ENCODE measurements at regions not wholly inside any gene's neighbourhood (a gene's known extent, or its start where the extent isn't known, plus 50 kb on each side); places are given as distances from the start of the nearest gene placed in this dataset.
A peak's percentile ranks its signal among the peaks of the same experiment; 100 is the strongest.

GRCh38 chr1:17949511-17949910, 158.1 kb upstream of the IGSF21 start:
- no peak for DNase-seq (ENCODE audit: low read depth)
- TF ChIP-seq POLR2A (IDR thresholded peaks at IDR 0.05; ENCODE audit: extremely low read depth, insufficient read length) (no peak), CTCF (IDR thresholded peaks at IDR 0.05; ENCODE audit: low read depth, low read length) (no peak), MAX (IDR thresholded peaks at IDR 0.05; ENCODE audit: low read depth, low read length) (no peak), MYC (IDR thresholded peaks at IDR 0.05; ENCODE audit: low read depth, low read length) (no peak)

DNA sequence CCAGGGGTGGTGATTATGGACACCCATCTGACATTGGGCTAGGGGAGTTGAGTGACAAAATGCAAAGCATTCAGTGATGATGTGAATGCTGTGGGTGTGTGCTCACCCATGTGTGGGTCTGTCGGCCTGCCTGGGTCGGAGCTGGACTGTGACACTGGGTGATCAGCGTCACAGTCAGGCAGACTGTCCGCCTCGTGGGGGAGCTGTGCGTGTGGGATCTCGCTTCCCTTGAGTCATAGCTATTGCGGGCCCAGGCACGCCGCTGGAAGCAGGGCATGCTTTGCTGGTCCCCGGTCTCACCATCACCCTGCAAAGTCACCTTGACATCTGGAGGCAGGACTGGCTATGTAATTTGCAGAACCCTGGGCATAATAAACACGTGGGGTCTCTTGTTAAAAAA, 156.9 kb upstream of the IGSF21 start:
- DNase-seq (ENCODE audit: low read depth), result no peak
- TF ChIP-seq MYC (IDR thresholded peaks at IDR 0.05; ENCODE audit: low read depth, low read length), result no peak
- no peak for TF ChIP-seq POLR2A (IDR thresholded peaks at IDR 0.05; ENCODE audit: extremely low read depth, insufficient read length)
- TF ChIP-seq CTCF (IDR thresholded peaks at IDR 0.05; ENCODE audit: low read depth, low read length), result no peak
- no peak for TF ChIP-seq MAX (IDR thresholded peaks at IDR 0.05; ENCODE audit: low read depth, low read length)
- no peak overlapping the region for H3K4me3 ChIP-seq (ENCODE audit: low read depth, low read length)

More at GRCh38 chr1:17949511-17949910, 158.1 kb upstream of the IGSF21 start:
- H3K4me3 ChIP-seq (ENCODE audit: low read depth, low read length), result no peak overlapping the region

GRCh38 chr1:17952506-17952905, 155.1 kb upstream of the IGSF21 start:
- H3K4me3 ChIP-seq (ENCODE audit: low read depth, low read length), result no peak overlapping the region
- TF ChIP-seq POLR2A (IDR thresholded peaks at IDR 0.05; ENCODE audit: extremely low read depth, insufficient read length) (no peak), MYC (IDR thresholded peaks at IDR 0.05; ENCODE audit: low read depth, low read length) (no peak), MAX (IDR thresholded peaks at IDR 0.05; ENCODE audit: low read depth, low read length) (no peak), CTCF (IDR thresholded peaks at IDR 0.05; ENCODE audit: low read depth, low read length) (no peak)
- DNase-seq (ENCODE audit: low read depth), result no peak

- no peak for DNase-seq (ENCODE audit: low read depth)
- no peak overlapping the region for H3K4me3 ChIP-seq (ENCODE audit: low read depth, low read length)
- TF ChIP-seq POLR2A (IDR thresholded peaks at IDR 0.05; ENCODE audit: extremely low read depth, insufficient read length) (no peak), MAX (IDR thresholded peaks at IDR 0.05; ENCODE audit: low read depth, low read length) (no peak), MYC (IDR thresholded peaks at IDR 0.05; ENCODE audit: low read depth, low read length) (no peak), CTCF (IDR thresholded peaks at IDR 0.05; ENCODE audit: low read depth, low read length) (no peak)
Measured at GRCh38 chr1:17953921-17954320, 153.7 kb upstream of the IGSF21 start.

DNA sequence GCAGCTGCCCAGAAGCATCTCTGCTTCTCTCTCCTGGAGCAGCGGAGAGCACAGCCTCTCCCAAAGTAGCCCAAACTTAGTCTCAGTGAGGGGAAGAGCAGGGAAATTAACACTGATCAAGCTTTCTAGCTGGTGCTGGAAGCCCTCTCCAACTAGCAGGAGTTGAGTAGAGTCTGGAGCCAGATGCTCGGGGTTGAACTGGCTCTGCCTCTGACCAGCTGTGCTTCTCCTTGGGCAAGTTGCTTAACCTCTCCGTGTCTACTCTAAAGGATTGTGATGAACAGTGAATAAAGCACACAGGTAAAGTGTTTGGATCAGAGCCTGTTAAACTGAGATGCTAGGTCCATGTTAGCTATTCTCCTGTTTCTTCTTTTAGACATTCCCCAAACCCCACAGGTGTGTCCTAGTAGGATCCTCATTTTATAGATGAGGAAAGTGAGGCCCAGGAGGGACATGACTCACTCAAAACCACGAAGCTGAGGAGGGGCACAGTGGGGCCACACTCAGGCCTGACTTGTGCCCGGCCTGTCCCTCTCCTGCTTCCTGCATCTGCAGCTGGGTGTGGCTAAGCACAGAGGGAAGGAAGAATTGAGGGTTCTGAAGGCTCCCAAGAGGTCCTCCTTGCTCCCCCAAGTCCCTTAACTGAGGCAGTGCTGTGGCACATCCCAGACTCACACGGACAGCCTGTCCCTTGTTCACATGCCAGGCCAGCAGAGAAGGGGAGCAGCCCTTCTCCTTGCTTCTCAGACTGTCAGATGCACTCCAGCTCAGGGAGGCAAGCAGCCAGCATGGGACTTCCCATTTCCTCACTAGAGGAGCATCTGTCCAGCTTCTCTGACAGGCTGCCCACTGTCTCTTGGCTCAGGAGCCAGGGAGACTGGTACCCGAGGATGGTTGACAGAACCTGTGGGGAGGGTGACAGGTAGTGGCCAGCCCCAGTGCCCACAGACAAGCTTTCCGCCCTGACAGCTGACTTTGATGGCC, 152.0 kb upstream of the IGSF21 start:
- no peak overlapping the region for H3K4me3 ChIP-seq (ENCODE audit: low read depth, low read length)
- TF ChIP-seq POLR2A (IDR thresholded peaks at IDR 0.05; ENCODE audit: extremely low read depth, insufficient read length), result no peak
- TF ChIP-seq MYC (IDR thresholded peaks at IDR 0.05; ENCODE audit: low read depth, low read length), result no peak
- peak; percentile 41 for DNase-seq (ENCODE audit: low read depth)

- peak; percentile 4 for DNase-seq (ENCODE audit: low read depth)
- TF ChIP-seq CTCF (IDR thresholded peaks at IDR 0.05; ENCODE audit: low read depth, low read length) (no peak), MYC (IDR thresholded peaks at IDR 0.05; ENCODE audit: low read depth, low read length) (no peak), MAX (IDR thresholded peaks at IDR 0.05; ENCODE audit: low read depth, low read length) (no peak), POLR2A (IDR thresholded peaks at IDR 0.05; ENCODE audit: extremely low read depth, insufficient read length) (no peak)
- no peak overlapping the region for H3K4me3 ChIP-seq (ENCODE audit: low read depth, low read length)
Measured at GRCh38 chr1:17957588-17958267, 149.9 kb upstream of the IGSF21 start.
